Fibroblast of lung (primary cell): ENCODE measurements at regions not wholly inside any gene's neighbourhood (a gene's known extent, or its start where the extent isn't known, plus 50 kb on each side); places are given as distances from the start of the nearest gene placed in this dataset.

Experiments used
- DNase-seq, 2 donors: peaks; one replicate each; pipeline versions ENCODE4 v3.0.0 to v3.0.0-alpha.2; 2010; ENCODE audit warnings: low read depth in 2 of 2
- H2AFZ ChIP-seq: 2 replicates; pipeline ENCODE4 v1.5.1; 2012; ENCODE audit warnings: low read length, control low read depth, inconsistent platforms
- H3K27ac ChIP-seq: 2 replicates; pipeline ENCODE4 v1.5.1; 2011; ENCODE audit warnings: low read length, control low read depth; ENCODE audit not compliant: insufficient read depth
- H3K27me3 ChIP-seq: 2 replicates; pipeline ENCODE4 v1.5.1; 2011; ENCODE audit warnings: mild to moderate bottlenecking, low read length; ENCODE audit not compliant: control insufficient read depth, insufficient read depth
- H3K36me3 ChIP-seq: 2 replicates; pipeline ENCODE4 v1.5.1; 2011; ENCODE audit warnings: low read length; ENCODE audit not compliant: control insufficient read depth, insufficient read depth
- H3K4me1 ChIP-seq: 2 replicates; pipeline ENCODE4 v1.5.1; 2011; ENCODE audit warnings: low read length; ENCODE audit not compliant: control insufficient read depth, insufficient read depth; ENCODE audit errors: extremely low read depth
- H3K4me2 ChIP-seq: 2 replicates; pipeline ENCODE4 v1.5.1; 2011; ENCODE audit warnings: low read length, control low read depth; ENCODE audit not compliant: insufficient read depth; ENCODE audit errors: extremely low read depth
- H3K4me3 ChIP-seq, 4 experiments: fragments of 200-600 bp in 1 of 4; sonication (generic) in 1 of 4; replicated peaks in 1 of 4; 2 replicates each; pipeline ENCODE4 v1.5.1; 2011 to 2016; ENCODE audit warnings: low read length in 4 of 4, low read depth in 3 of 4, mild to moderate bottlenecking in 3 of 4, control low read depth in 2 of 4, inconsistent platforms in 1 of 4, mixed read lengths in 1 of 4; ENCODE audit not compliant: insufficient read depth in 1 of 4; ENCODE audit errors: control extremely low read depth in 1 of 4
- H3K79me2 ChIP-seq: 2 replicates; pipeline ENCODE4 v1.5.1; 2012; ENCODE audit warnings: mild to moderate bottlenecking, low read length, inconsistent platforms; ENCODE audit not compliant: control insufficient read depth, insufficient read depth
- H3K9ac ChIP-seq: 2 replicates; pipeline ENCODE4 v1.5.1; 2011; ENCODE audit warnings: mild to moderate bottlenecking, low read length, control low read depth; ENCODE audit not compliant: insufficient read depth
- H3K9me3 ChIP-seq: 2 replicates; pipeline ENCODE4 v1.5.1; 2012; ENCODE audit warnings: low read depth, low read length; ENCODE audit not compliant: control insufficient read depth, insufficient read depth
- H4K20me1 ChIP-seq: 2 replicates; pipeline ENCODE4 v1.5.1; 2011; ENCODE audit warnings: low read length; ENCODE audit not compliant: control insufficient read depth, insufficient read depth; ENCODE audit errors: extremely low read depth
- EZH2 ChIP-seq: IDR thresholded peaks from 2 replicates; pipeline ENCODE4 v1.5.1; 2012; ENCODE audit warnings: low read length, control low read depth, mild to moderate bottlenecking; ENCODE audit errors: missing control alignments
- TF ChIP-seq, protein P1 (sequence below), 2 donors: IDR thresholded peaks in 1 of 2; conservative IDR thresholded peaks in 1 of 2; 1 replicate in 1 of 2; 2 replicates in 1 of 2; pipeline ENCODE4 v1.5.1; 2011 to 2012; ENCODE audit warnings: low read length in 2 of 2, control low read depth in 1 of 2, inconsistent platforms in 1 of 2, low read depth in 1 of 2, mild to moderate bottlenecking in 1 of 2

DNA sequence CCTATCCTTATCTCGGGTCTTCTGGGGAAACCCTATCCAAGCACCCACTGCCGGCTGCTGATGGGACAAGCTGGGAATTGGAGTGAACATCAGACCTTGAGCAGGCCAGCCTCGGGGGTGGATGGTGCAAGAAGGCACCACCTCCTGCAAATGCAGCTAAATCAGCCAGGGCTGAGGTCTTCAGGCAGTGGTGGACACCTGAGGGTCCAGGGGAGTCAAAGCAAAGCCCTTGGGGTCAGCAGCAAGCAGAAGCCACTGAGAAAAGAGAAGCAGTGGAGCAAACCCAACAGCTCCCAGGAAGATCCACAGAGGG, 55.4 kb upstream of the ENPP7 start:
- Histone ChIP-seq H3K27ac (no peak overlapping the region), H3K79me2 (no peaks in the 10 kb centered on the region), H3K9ac (no peak overlapping the region), H3K27me3 (no peaks in the 10 kb centered on the region), H3K36me3 (no peaks in the 10 kb centered on the region), H3K4me3 (no peak overlapping the region), H3K4me2 (no peak overlapping the region), H3K4me1 (no peaks in the 10 kb centered on the region), H3K9me3 (no peaks in the 10 kb centered on the region), H2AFZ (no peak overlapping the region), H4K20me1 (no peaks in the 10 kb centered on the region)
- no peak for DNase-seq
- no peak for TF ChIP-seq EZH2
- TF ChIP-seq, protein P1, sequence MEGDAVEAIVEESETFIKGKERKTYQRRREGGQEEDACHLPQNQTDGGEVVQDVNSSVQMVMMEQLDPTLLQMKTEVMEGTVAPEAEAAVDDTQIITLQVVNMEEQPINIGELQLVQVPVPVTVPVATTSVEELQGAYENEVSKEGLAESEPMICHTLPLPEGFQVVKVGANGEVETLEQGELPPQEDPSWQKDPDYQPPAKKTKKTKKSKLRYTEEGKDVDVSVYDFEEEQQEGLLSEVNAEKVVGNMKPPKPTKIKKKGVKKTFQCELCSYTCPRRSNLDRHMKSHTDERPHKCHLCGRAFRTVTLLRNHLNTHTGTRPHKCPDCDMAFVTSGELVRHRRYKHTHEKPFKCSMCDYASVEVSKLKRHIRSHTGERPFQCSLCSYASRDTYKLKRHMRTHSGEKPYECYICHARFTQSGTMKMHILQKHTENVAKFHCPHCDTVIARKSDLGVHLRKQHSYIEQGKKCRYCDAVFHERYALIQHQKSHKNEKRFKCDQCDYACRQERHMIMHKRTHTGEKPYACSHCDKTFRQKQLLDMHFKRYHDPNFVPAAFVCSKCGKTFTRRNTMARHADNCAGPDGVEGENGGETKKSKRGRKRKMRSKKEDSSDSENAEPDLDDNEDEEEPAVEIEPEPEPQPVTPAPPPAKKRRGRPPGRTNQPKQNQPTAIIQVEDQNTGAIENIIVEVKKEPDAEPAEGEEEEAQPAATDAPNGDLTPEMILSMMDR (conservative IDR thresholded peaks at IDR 0.05 in 1 of 2, IDR thresholded peaks at IDR 0.05 in 1 of 2; ENCODE audit: low read depth in 1 of 2, low read length in 2 of 2) = no peak

- Histone ChIP-seq H3K9me3 (no peaks in the 10 kb centered on the region), H2AFZ (no peak overlapping the region), H3K79me2 (no peaks in the 10 kb centered on the region), H3K9ac (no peak overlapping the region), H3K4me1 (no peaks in the 10 kb centered on the region), H3K36me3 (no peaks in the 10 kb centered on the region), H3K4me3 (no peak overlapping the region), H3K27me3 (no peaks in the 10 kb centered on the region), H3K4me2 (no peak overlapping the region), H3K27ac (no peak overlapping the region), H4K20me1 (no peaks in the 10 kb centered on the region)
- TF ChIP-seq, protein P1 (conservative IDR thresholded peaks at IDR 0.05 in 1 of 2, IDR thresholded peaks at IDR 0.05 in 1 of 2; ENCODE audit: low read depth in 1 of 2, low read length in 2 of 2) = no peak
- TF ChIP-seq EZH2 = no peak
- no peak for DNase-seq
Observed at GRCh38 chr17:79674506-79675412, 56.0 kb upstream of the ENPP7 start.

GRCh38 chr17:79673517-79673916, 57.2 kb upstream of the ENPP7 start:
- Histone ChIP-seq H2AFZ (no peak overlapping the region), H4K20me1 (no peaks in the 10 kb centered on the region), H3K27me3 (no peaks in the 10 kb centered on the region), H3K4me1 (no peaks in the 10 kb centered on the region), H3K9ac (no peak overlapping the region), H3K9me3 (no peaks in the 10 kb centered on the region), H3K4me3 (no peak overlapping the region), H3K36me3 (no peaks in the 10 kb centered on the region), H3K79me2 (no peaks in the 10 kb centered on the region), H3K27ac (no peak overlapping the region), H3K4me2 (no peak overlapping the region)
- no peak for TF ChIP-seq EZH2
- TF ChIP-seq, protein P1 (conservative IDR thresholded peaks at IDR 0.05 in 1 of 2, IDR thresholded peaks at IDR 0.05 in 1 of 2; ENCODE audit: low read depth in 1 of 2, low read length in 2 of 2) = no peak
- DNase-seq = no peak
